Mesodermal cell (in vitro differentiated cells): ENCODE measurements at regions not wholly inside any gene's neighbourhood (a gene's known extent, or its start where the extent isn't known, plus 50 kb on each side); places are given as distances from the start of the nearest gene placed in this dataset.

Source experiments
- H3K27ac ChIP-seq: 2 replicates; pipeline ENCODE4 v1.7.0; 2013; ENCODE audit warnings: mild to moderate bottlenecking, low read depth, low read length, moderate library complexity; ENCODE audit not compliant: severe bottlenecking
- H3K36me3 ChIP-seq: 2 replicates; pipeline ENCODE4 v1.7.1; 2013; ENCODE audit warnings: mild to moderate bottlenecking, low read length, moderate library complexity; ENCODE audit not compliant: control insufficient read depth, insufficient read depth
- H3K4me1 ChIP-seq: one replicate; pipeline ENCODE4 v1.7.1; 2013; ENCODE audit warnings: mild to moderate bottlenecking, low read length; ENCODE audit not compliant: insufficient read depth, control insufficient read depth, poor library complexity, severe bottlenecking
- H3K4me3 ChIP-seq: 2 replicates; pipeline ENCODE4 v1.7.0; 2013; ENCODE audit warnings: low read length, control low read depth, mild to moderate bottlenecking; ENCODE audit not compliant: insufficient read depth, poor library complexity, severe bottlenecking; ENCODE audit errors: extremely low read depth
- H3K9me3 ChIP-seq: 2 replicates; pipeline ENCODE4 v1.7.1; 2013; ENCODE audit warnings: mild to moderate bottlenecking, low read length, moderate library complexity; ENCODE audit not compliant: control insufficient read depth
- WGBS, 2 experiments: methylation state at CpG; one replicate each; pipeline ENCODE4 v1.1.5; 2013; ENCODE audit warnings: missing lambda C conversion rate in 2 of 2; ENCODE audit not compliant: insufficient coverage in 2 of 2; 5-methylcytosine and 5-hydroxymethylcytosine counted together

GRCh38 chr9:26694381-26695297 lies 198.0 kb downstream of the CAAP1 start:
- H3K36me3 ChIP-seq: no peaks in the 10 kb centered on the region
- no peak overlapping the region for H3K27ac ChIP-seq
- 83% methylated on average over 3 of the region's 5 CpGs; no CpG with 5 or more reads in 1 of the 2 experiments for WGBS, 2 experiments

DNA sequence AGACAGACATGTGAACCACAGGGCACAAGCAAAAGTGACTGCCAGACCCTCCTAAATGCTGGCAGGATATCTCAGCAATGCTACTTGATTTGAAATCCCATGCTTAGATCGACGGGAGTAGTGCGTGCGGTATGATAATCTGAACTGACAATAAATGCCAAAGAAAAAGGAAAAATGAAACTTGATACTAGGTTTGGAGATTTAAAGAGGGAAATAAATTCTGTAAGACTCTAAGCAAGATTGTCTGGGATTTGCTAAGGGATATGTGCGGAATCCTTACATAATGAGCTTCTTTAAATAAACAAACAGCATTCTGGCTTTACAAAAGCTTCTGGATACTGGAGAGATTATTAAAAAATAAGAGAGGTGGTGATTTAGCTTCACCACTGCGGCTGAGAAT lies 203.6 kb downstream of the CAAP1 start:
- no peaks in the 10 kb centered on the region for H3K36me3 ChIP-seq
- H3K4me3 ChIP-seq: no peak overlapping the region
- H3K9me3 ChIP-seq: no peaks in the 10 kb centered on the region
- no peak overlapping the region for H3K27ac ChIP-seq
- no peaks in the 10 kb centered on the region for H3K4me1 ChIP-seq
- WGBS, 2 experiments: 96 to 100% methylated on average over 5 of the region's 6 CpGs

More at GRCh38 chr9:26694381-26695297, 198.0 kb downstream of the CAAP1 start:
- Histone ChIP-seq H3K4me1 (no peaks in the 10 kb centered on the region), H3K9me3 (no peaks in the 10 kb centered on the region), H3K4me3 (no peak overlapping the region)

GRCh38 chr9:26687421-26687820 lies 205.2 kb downstream of the CAAP1 start:
- H3K27ac ChIP-seq: no peak overlapping the region
- WGBS, 2 experiments: 50% methylated on average over 2 of the region's 2 CpGs; no CpG with 5 or more reads in 1 of the 2 experiments
- H3K4me3 ChIP-seq: no peak overlapping the region
- no peaks in the 10 kb centered on the region for H3K9me3 ChIP-seq
- H3K36me3 ChIP-seq: no peaks in the 10 kb centered on the region
- no peaks in the 10 kb centered on the region for H3K4me1 ChIP-seq

DNA sequence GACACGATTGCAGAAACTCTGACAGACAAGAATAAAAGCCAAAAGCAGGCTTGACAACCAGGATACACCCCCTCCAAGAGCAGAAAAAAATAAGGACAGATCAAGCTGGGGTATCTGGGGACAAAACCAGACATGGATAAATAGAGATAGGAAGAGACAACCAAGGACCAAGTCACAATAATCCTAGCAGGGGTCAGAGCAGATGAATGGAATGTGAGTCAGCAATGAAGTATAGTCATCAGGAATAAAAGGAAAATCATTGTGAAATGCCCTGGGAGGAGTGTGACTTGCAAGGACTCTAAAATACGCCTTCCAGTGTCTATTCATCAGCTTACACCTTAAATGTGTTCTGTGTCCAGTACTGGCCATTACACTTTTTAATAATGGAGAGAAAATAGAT lies 206.8 kb downstream of the CAAP1 start:
- H3K4me1 ChIP-seq: no peaks in the 10 kb centered on the region
- H3K36me3 ChIP-seq: no peaks in the 10 kb centered on the region
- H3K9me3 ChIP-seq: no peaks in the 10 kb centered on the region
- no peak overlapping the region for H3K4me3 ChIP-seq
- no CpG with 5 or more reads among the region's 2 CpGs for WGBS, 2 experiments
- no peak overlapping the region for H3K27ac ChIP-seq

- no peak overlapping the region for H3K27ac ChIP-seq
- no peaks in the 10 kb centered on the region for H3K9me3 ChIP-seq
- H3K4me1 ChIP-seq: no peaks in the 10 kb centered on the region
- H3K4me3 ChIP-seq: no peak overlapping the region
- 100% methylated on average over 2 of the region's 4 CpGs; no CpG with 5 or more reads in 1 of the 2 experiments for WGBS, 2 experiments
- H3K36me3 ChIP-seq: no peaks in the 10 kb centered on the region
These were observed 208.6 kb downstream of the CAAP1 start for GRCh38 chr9:26684029-26684428.

- 80 to 90% methylated on average over 2 of the region's 4 CpGs for WGBS, 2 experiments
These were observed 209.7 kb downstream of the CAAP1 start for GRCh38 chr9:26682796-26683496.

GRCh38 chr9:26682041-26682440 lies 210.6 kb downstream of the CAAP1 start:
- no peaks in the 10 kb centered on the region for H3K4me1 ChIP-seq
- H3K36me3 ChIP-seq: no peaks in the 10 kb centered on the region
- H3K9me3 ChIP-seq: no peaks in the 10 kb centered on the region
- no peak overlapping the region for H3K27ac ChIP-seq
- WGBS, 2 experiments: no CpG with 5 or more reads among the region's 4 CpGs
- no peak overlapping the region for H3K4me3 ChIP-seq

More at GRCh38 chr9:26682796-26683496, 209.7 kb downstream of the CAAP1 start:
- no peak overlapping the region for H3K27ac ChIP-seq
- no peak overlapping the region for H3K4me3 ChIP-seq
- no peaks in the 10 kb centered on the region for H3K4me1 ChIP-seq
- no peaks in the 10 kb centered on the region for H3K9me3 ChIP-seq
- H3K36me3 ChIP-seq: no peaks in the 10 kb centered on the region

DNA sequence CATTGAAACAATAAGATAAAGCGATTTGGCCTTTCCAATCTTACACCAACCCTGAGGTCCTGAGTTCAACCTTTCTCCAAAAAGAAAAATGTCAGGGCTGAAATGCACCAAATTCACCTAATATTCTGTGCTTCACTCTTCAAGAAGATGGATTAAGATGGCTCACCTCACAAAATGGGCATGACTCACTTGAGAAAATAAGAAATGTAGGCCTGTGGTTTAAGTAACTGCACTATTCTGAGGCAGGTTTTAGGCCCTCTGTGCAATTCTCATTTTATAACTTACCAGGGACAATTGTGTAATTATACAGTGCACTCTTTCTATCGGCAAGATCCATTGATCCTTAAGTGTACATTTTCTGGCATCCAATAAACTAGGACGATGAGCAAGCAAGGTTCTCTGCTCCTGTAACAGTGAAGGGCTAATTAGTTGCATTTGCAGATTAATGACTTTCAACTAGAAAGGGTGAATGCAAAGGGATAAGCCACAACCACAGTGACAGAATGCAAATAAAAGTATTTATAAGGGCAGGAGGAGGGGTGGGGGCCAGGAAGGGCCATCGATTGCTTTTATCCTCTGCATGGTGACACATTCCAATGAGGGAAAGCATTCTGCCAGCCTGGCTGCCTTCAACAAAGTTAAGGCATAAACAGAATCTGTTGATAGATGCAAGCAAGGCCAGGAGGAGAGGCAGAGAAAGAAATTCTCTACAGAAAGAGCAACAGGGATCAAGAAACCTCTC lies 214.5 kb downstream of the CAAP1 start:
- peaks cover 8% of the 10 kb centered on the region for H3K4me1 ChIP-seq
- no peaks in the 10 kb centered on the region for H3K9me3 ChIP-seq
- H3K36me3 ChIP-seq: no peaks in the 10 kb centered on the region
- WGBS, 2 experiments: 46 to 52% methylated on average over 2 to 3 of the region's 4 CpGs
- no peak overlapping the region for H3K4me3 ChIP-seq
- H3K27ac ChIP-seq: no peak overlapping the region

DNA sequence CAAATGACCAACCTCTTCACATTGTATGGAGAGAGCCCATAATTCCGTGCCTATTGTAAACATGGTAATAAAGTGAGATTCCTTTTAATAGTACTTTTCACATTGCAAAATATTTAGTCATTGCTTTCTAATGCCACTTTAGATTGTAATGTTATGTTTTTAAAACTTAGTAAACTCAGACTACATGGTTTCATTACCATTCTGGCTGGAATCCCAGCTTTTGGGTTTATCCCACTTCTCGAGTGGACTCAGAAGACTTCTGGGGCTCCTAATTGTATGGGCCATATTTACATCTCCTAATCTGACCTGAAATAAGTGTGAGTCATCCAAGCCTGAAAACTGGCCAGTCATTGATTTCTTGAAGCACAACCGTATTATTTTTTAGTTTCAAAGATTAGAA lies 217.6 kb downstream of the CAAP1 start:
- 85 to 96% methylated on average over 1 to 2 of the region's 3 CpGs for WGBS, 2 experiments
- peaks cover 12% of the 10 kb centered on the region for H3K4me1 ChIP-seq
- H3K4me3 ChIP-seq: no peak overlapping the region
- no peaks in the 10 kb centered on the region for H3K9me3 ChIP-seq
- H3K27ac ChIP-seq: no peak overlapping the region
- no peaks in the 10 kb centered on the region for H3K36me3 ChIP-seq

DNA sequence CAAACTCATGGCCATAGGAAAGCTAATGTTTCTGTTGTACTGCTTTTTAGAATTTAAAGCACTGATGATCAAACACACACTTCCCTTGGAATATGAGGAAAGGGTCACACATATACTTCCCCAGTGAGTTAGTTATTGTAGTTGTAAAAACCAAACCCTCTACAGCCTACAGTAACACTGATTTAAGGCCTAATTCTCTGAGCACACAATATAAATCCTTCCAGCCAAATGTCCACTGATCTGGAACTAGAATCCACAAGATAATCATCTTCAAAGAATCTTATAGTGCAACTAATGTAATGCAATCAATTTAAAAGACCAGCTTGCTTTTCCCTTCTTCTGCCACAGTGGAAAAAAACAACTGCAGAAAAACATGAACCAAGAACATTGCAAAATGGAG lies 219.3 kb downstream of the CAAP1 start:
- Histone ChIP-seq H3K36me3 (no peaks in the 10 kb centered on the region), H3K4me3 (no peak overlapping the region), H3K4me1 (peaks cover 12% of the 10 kb centered on the region), H3K27ac (no peak overlapping the region), H3K9me3 (no peaks in the 10 kb centered on the region)
